PC-9 (cell line): ENCODE measurements at regions not wholly inside any gene's neighbourhood (a gene's known extent, or its start where the extent isn't known, plus 50 kb on each side); places are given as distances from the start of the nearest gene placed in this dataset.

Experiments used
- EZH2 ChIP-seq: fragments of 200-600 bp; sonication (generic); IDR thresholded peaks from 2 replicates; pipeline ENCODE4 v1.8.0; 2017; ENCODE audit warnings: antibody characterized with exemption, low read depth
- TF ChIP-seq, protein P1 (sequence below): fragments of 200-600 bp; sonication (generic); conservative IDR thresholded peaks from 2 replicates; pipeline ENCODE4 v1.6.1; 2017; ENCODE audit warnings: mixed run types, antibody characterized with exemption, mild to moderate bottlenecking, moderate library complexity

DNA sequence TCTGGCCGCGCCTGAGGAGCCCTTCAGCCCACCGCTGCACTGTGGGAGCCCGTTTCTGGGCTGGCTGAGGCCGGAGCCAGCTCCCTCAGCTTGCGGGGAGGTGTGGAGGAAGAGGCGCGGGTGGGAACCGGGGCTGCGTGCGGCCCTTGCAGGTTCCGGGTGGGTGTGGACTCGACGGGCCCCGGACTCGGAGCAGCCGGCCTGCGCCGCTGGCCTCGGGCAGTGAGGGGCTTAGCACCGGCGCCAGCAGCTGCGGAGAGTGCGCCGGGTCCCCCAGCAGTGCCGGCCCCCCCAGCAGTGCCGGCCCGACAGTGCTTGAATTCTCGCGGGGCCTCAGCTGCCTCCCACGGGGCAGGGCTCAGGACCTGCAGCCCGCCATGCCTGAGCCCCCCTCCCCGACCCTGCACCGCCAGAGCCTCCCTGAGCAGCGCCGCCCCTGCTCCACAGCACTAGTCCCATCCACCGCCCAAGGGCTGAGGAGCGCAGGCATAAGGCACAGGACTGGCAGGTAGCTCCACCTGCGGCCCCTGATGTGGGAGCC is 534.2 kb downstream of the ZNF804A start:
- TF ChIP-seq, protein P1, sequence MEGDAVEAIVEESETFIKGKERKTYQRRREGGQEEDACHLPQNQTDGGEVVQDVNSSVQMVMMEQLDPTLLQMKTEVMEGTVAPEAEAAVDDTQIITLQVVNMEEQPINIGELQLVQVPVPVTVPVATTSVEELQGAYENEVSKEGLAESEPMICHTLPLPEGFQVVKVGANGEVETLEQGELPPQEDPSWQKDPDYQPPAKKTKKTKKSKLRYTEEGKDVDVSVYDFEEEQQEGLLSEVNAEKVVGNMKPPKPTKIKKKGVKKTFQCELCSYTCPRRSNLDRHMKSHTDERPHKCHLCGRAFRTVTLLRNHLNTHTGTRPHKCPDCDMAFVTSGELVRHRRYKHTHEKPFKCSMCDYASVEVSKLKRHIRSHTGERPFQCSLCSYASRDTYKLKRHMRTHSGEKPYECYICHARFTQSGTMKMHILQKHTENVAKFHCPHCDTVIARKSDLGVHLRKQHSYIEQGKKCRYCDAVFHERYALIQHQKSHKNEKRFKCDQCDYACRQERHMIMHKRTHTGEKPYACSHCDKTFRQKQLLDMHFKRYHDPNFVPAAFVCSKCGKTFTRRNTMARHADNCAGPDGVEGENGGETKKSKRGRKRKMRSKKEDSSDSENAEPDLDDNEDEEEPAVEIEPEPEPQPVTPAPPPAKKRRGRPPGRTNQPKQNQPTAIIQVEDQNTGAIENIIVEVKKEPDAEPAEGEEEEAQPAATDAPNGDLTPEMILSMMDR = no peak
- TF ChIP-seq EZH2 = no peak
